ENCODE measurements at regions not wholly inside any gene's neighbourhood (a gene's known extent, or its start where the extent isn't known, plus 50 kb on each side); places are given as distances from the start of the nearest gene placed in this dataset.

DNA sequence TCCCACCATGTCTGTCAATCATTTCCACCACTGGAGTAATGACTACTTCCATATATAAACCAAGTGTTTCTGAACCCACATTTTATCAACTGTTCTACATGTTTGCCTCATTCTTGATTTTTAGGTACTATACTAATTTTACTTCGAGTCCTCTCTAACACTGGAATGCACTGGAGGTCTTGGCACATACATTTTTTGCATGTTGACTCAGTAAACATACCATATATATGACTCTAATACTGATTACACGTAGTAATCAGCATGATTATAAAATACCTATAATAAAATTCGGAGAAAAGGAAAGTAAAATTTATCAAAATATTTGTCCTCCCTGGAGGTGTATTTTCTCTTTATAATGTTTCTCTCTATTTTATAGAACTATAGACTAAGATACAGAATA is 621.7 kb upstream of the NUDT12 start:
- no peaks in the 10 kb centered on the region for H3K36me3 ChIP-seq (ENCODE audit: insufficient read depth in 1 of 2, low read depth in 1 of 2)
- ATAC-seq (no peak), DNase-seq (no peak)
- no peak overlapping the region for H3K27ac ChIP-seq
- intact Hi-C loops (cut with DNase I): no loop called here
- H3K27me3 ChIP-seq (ENCODE audit: insufficient read depth in 3 of 3, low read length in 2 of 3): no peaks in the 10 kb centered on the region
- no peak overlapping the region for H3K4me3 ChIP-seq
- no peaks in the 10 kb centered on the region for H3K4me1 ChIP-seq
- 70 to 75% (median 74%) methylated on average over 3 of the region's 3 CpGs for WGBS, 3 donors
- peaks cover 4% of the 10 kb centered on the region for H3K9me3 ChIP-seq
- TF ChIP-seq CTCF (IDR thresholded peaks at IDR 0.05): no peak

DNA sequence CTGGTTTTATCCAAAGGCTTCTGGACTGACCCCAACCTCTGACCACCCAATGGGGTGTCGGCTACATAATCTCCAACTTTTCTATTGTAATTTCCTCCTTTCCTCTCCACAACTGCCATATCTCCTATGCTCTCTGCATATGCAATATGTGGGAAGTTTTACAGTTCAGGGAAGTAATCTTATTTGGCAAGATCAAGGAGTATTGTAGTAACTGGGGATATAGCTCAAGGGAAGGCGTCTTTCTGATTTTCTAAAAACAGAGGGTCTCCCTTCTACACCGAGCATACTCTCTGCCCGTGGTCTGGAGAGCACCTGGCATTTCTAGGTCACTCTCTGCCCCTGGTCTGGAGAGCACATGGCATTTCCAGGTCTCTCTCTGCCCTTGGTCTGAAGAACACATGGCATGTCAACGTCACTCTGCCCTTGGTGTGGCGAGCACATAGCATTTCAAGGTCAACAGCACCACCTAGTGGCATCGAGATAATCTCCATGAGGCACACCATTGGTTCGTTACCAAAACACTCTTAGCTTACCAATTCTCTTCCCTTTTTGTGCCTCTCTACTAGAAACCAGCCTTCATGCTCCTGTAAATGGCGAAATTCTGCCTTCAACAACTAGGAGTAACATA is 616.4 kb upstream of the NUDT12 start:
- 69 to 76% (median 70%) methylated on average over 9 of the region's 9 CpGs for WGBS, 3 donors
- Histone ChIP-seq H3K36me3 (ENCODE audit: insufficient read depth in 1 of 2, low read depth in 1 of 2) (no peaks in the 10 kb centered on the region), H3K4me3 (no peak overlapping the region), H3K9me3 (peaks cover 4% of the 10 kb centered on the region), H3K4me1 (no peaks in the 10 kb centered on the region), H3K27me3 (ENCODE audit: insufficient read depth in 3 of 3, low read length in 2 of 3) (no peaks in the 10 kb centered on the region), H3K27ac (no peak overlapping the region)
- DNase-seq (no peak), ATAC-seq (peak in 2 of 4 donors; percentile 56 to 68)
- intact Hi-C loops (cut with DNase I): loop anchor here (5.0 to 10.0 kb wide), 2 partner anchors 592 to 594 kb away; no protein-coding TSS in a partner anchor
- peak; percentile 35 for TF ChIP-seq CTCF (IDR thresholded peaks at IDR 0.05)

DNA sequence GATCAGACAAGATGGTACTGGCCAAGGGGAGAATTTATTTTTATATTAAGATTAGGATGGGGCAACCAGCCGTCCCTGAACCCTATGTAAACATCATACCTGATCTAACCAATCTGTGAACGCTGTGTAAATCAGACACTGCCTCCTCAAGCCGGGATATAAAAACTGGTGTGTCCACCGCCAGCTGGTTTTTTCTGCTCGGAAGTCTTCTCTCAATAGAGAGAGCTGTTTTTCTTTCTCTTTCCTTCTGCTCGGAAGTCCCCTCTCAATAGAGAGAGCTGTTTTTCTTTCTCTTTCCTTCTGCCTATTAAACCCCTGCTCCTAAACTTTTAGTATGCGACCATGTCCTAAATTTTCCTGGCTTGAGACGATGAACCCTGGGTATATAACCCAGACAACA is 615.5 kb upstream of the NUDT12 start:
- DNase-seq: no peak
- no peak overlapping the region for H3K4me3 ChIP-seq
- no peak for ATAC-seq
- no peak for TF ChIP-seq CTCF (IDR thresholded peaks at IDR 0.05)
- H3K27ac ChIP-seq: no peak overlapping the region
- H3K9me3 ChIP-seq: peaks cover 4% of the 10 kb centered on the region
- intact Hi-C loops (cut with DNase I): loop anchor here (5.0 to 10.0 kb wide), 2 partner anchors 591 to 593 kb away; no protein-coding TSS in a partner anchor
- no peaks in the 10 kb centered on the region for H3K4me1 ChIP-seq
- 93 to 95% (median 95%) methylated on average over 8 of the region's 8 CpGs for WGBS, 3 donors
- no peaks in the 10 kb centered on the region for H3K36me3 ChIP-seq (ENCODE audit: insufficient read depth in 1 of 2, low read depth in 1 of 2)
- no peaks in the 10 kb centered on the region for H3K27me3 ChIP-seq (ENCODE audit: insufficient read depth in 3 of 3, low read length in 2 of 3)

GRCh38 chr5:104177651-104178050 is 615.1 kb upstream of the NUDT12 start:
- Histone ChIP-seq H3K36me3 (ENCODE audit: insufficient read depth in 1 of 2, low read depth in 1 of 2) (no peaks in the 10 kb centered on the region), H3K27ac (no peak overlapping the region), H3K4me3 (no peak overlapping the region), H3K9me3 (peaks cover 4% of the 10 kb centered on the region), H3K27me3 (ENCODE audit: insufficient read depth in 3 of 3, low read length in 2 of 3) (no peaks in the 10 kb centered on the region), H3K4me1 (no peaks in the 10 kb centered on the region)
- no peak for ATAC-seq
- 85 to 92% (median 85%) methylated on average over 2 of the region's 2 CpGs for WGBS, 3 donors
- TF ChIP-seq CTCF (IDR thresholded peaks at IDR 0.05): no peak
- no peak for DNase-seq
- intact Hi-C loops (cut with DNase I): loop anchor here (5.0 to 10.0 kb wide), 2 partner anchors 590 to 593 kb away; no protein-coding TSS in a partner anchor

- 65 to 79% (median 68%) methylated on average over 5 of the region's 5 CpGs for WGBS, 3 donors
- Histone ChIP-seq H3K27ac (no peak overlapping the region), H3K27me3 (ENCODE audit: insufficient read depth in 3 of 3, low read length in 2 of 3) (no peaks in the 10 kb centered on the region), H3K9me3 (no peaks in the 10 kb centered on the region), H3K4me3 (no peak overlapping the region), H3K4me1 (no peaks in the 10 kb centered on the region), H3K36me3 (ENCODE audit: insufficient read depth in 1 of 2, low read depth in 1 of 2) (no peaks in the 10 kb centered on the region)
- TF ChIP-seq CTCF (IDR thresholded peaks at IDR 0.05): no peak
- intact Hi-C loops (cut with DNase I): loop anchor here in 1 of 2 donors (10.0 kb wide), 1 partner anchor 588 kb away; no protein-coding TSS in a partner anchor
- DNase-seq (no peak), ATAC-seq (no peak)
Observed at GRCh38 chr5:104172976-104173375, 610.4 kb upstream of the NUDT12 start.
